OCI-LY3 (cell line): ENCODE measurements at regions not wholly inside any gene's neighbourhood (a gene's known extent, or its start where the extent isn't known, plus 50 kb on each side); places are given as distances from the start of the nearest gene placed in this dataset.

Experiments
- H2AFZ ChIP-seq: fragments of 200-600, 300-600 bp; shearing (Covaris generic); 2 replicates; pipeline ENCODE4 v1.6.0; 2014; ENCODE audit warnings: antibody characterized with exemption, low read depth, low read length
- H3K27ac ChIP-seq: fragments of 200-600, 300-600 bp; sonication (generic); 2 replicates; pipeline ENCODE4 v1.5.1; 2014; ENCODE audit warnings: mild to moderate bottlenecking, low read length, moderate library complexity, mixed read lengths
- H3K27me3 ChIP-seq: fragments of 200-600, 300-600 bp; sonication (generic); 2 replicates; pipeline ENCODE4 v1.6.1; 2014; ENCODE audit warnings: low read depth, low read length, mixed read lengths
- H3K36me3 ChIP-seq: fragments of 200-600, 300-600 bp; sonication (generic); replicated peaks from 2 replicates; pipeline ENCODE3; 2014; ENCODE audit warnings: low read depth, low read length, mixed read lengths
- H3K4me1 ChIP-seq: fragments of 300-600, 200-600 bp; sonication (generic); 2 replicates; pipeline ENCODE4 v1.6.1; 2014; ENCODE audit warnings: low read length, mixed read lengths
- H3K4me2 ChIP-seq: fragments of 200-600, 300-600 bp; sonication (generic); 2 replicates; pipeline ENCODE4 v1.6.1; 2014; ENCODE audit warnings: low read length, mixed read lengths
- H3K4me3 ChIP-seq: fragments of 300-600, 200-600 bp; sonication (generic); 2 replicates; pipeline ENCODE4 v1.5.1; 2014; ENCODE audit warnings: antibody characterized with exemption, mild to moderate bottlenecking, low read length, moderate library complexity
- H3K79me2 ChIP-seq: fragments of 300-600, 200-600 bp; shearing (Covaris generic); 2 replicates; pipeline ENCODE4 v1.6.1; 2014; ENCODE audit warnings: mild to moderate bottlenecking, low read length, mixed read lengths
- H3K9ac ChIP-seq: fragments of 300-600, 200-600 bp; shearing (Covaris generic); 2 replicates; pipeline ENCODE4 v1.6.0; 2014; ENCODE audit warnings: mild to moderate bottlenecking, low read length, moderate library complexity
- H3K9me3 ChIP-seq: fragments of 200-600, 300-600 bp; shearing (Covaris generic); 2 replicates; pipeline ENCODE4 v1.6.1; 2014; ENCODE audit warnings: low read length, mixed read lengths; ENCODE audit not compliant: insufficient read depth
- H4K20me1 ChIP-seq: fragments of 200-600, 300-600 bp; sonication (generic); 2 replicates; pipeline ENCODE4 v1.6.1; 2016; ENCODE audit warnings: low read length, mixed read lengths; ENCODE audit not compliant: insufficient read depth
- EZH2phosphoT487 ChIP-seq: fragments of 200-600 bp; shearing (Covaris generic); IDR thresholded peaks from 2 replicates; pipeline ENCODE4 v1.6.1; 2018; ENCODE audit warnings: antibody characterized with exemption, mixed run types, low read depth
- TF ChIP-seq, protein P1 (sequence below): fragments of 200-600, 300-600 bp; sonication (generic); IDR thresholded peaks from 2 replicates; pipeline ENCODE4 v1.5.1; 2014; ENCODE audit warnings: antibody characterized with exemption, low read length, low read depth

DNA sequence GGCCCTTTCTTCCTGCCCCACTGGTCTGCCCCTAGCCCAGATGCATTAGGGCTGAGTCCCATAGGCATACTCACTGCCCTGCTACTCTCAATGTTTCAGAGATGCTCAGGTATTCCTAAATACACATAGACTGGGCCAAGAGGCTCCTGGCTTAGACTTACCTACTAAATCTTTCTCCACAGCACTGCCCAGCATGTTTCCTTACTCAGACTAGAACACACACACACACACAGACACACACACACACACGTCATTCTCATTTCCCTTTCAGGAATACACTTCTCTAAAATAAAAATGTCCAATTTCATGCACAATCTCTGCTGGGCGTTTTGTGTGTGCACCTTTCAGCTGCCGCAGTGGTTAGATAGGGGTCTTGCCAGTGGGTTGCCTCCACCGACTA is 175.7 kb downstream of the FAM43A start:
- no peak overlapping the region for H3K27ac ChIP-seq
- peaks cover 32% of the 10 kb centered on the region for H3K4me1 ChIP-seq
- H3K27me3 ChIP-seq = 0 out of 2 replicates have a peak, but pooled peaks cover 4% of the 10 kb centered on the region
- TF ChIP-seq, protein P1, sequence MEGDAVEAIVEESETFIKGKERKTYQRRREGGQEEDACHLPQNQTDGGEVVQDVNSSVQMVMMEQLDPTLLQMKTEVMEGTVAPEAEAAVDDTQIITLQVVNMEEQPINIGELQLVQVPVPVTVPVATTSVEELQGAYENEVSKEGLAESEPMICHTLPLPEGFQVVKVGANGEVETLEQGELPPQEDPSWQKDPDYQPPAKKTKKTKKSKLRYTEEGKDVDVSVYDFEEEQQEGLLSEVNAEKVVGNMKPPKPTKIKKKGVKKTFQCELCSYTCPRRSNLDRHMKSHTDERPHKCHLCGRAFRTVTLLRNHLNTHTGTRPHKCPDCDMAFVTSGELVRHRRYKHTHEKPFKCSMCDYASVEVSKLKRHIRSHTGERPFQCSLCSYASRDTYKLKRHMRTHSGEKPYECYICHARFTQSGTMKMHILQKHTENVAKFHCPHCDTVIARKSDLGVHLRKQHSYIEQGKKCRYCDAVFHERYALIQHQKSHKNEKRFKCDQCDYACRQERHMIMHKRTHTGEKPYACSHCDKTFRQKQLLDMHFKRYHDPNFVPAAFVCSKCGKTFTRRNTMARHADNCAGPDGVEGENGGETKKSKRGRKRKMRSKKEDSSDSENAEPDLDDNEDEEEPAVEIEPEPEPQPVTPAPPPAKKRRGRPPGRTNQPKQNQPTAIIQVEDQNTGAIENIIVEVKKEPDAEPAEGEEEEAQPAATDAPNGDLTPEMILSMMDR = no peak
- TF ChIP-seq EZH2phosphoT487 = no peak
- no peak overlapping the region for H2AFZ ChIP-seq
- H3K4me2 ChIP-seq = 0 out of 2 replicates have a peak overlapping the region, but pooled peaks have one; percentile 21
- H4K20me1 ChIP-seq = no peaks in the 10 kb centered on the region
- no peak overlapping the region for H3K4me3 ChIP-seq
- H3K9me3 ChIP-seq = no peaks in the 10 kb centered on the region
- H3K36me3 ChIP-seq = no peaks in the 10 kb centered on the region
- no peaks in the 10 kb centered on the region for H3K79me2 ChIP-seq
- H3K9ac ChIP-seq = no peak overlapping the region

- H3K9ac ChIP-seq = no peak overlapping the region
- H3K4me3 ChIP-seq = no peak overlapping the region
- H3K27ac ChIP-seq = no peak overlapping the region
- H3K9me3 ChIP-seq = peaks cover 3% of the 10 kb centered on the region; the same call in 1 of the 2 replicates
- TF ChIP-seq, protein P1 = no peak
- TF ChIP-seq EZH2phosphoT487 = no peak
- peaks cover 14% of the 10 kb centered on the region for H3K27me3 ChIP-seq
- H4K20me1 ChIP-seq = no peaks in the 10 kb centered on the region
- H3K4me1 ChIP-seq = peaks cover 25% of the 10 kb centered on the region
- H3K79me2 ChIP-seq = no peaks in the 10 kb centered on the region
- H3K36me3 ChIP-seq = no peaks in the 10 kb centered on the region
- no peak overlapping the region for H2AFZ ChIP-seq
- H3K4me2 ChIP-seq = peak overlapping the region; percentile 52
Observed at GRCh38 chr3:194865061-194865460, 179.4 kb downstream of the FAM43A start.

GRCh38 chr3:194865615-194866014 is 179.9 kb downstream of the FAM43A start:
- TF ChIP-seq, protein P1 = no peak
- TF ChIP-seq EZH2phosphoT487 = no peak
- Histone ChIP-seq H2AFZ (no peak overlapping the region), H3K36me3 (no peaks in the 10 kb centered on the region)

GRCh38 chr3:194866236-194866635 is 180.6 kb downstream of the FAM43A start:
- no peak overlapping the region for H3K27ac ChIP-seq
- peak overlapping the region; percentile 52 for H3K4me2 ChIP-seq
- TF ChIP-seq, protein P1 = no peak
- TF ChIP-seq EZH2phosphoT487 = no peak

More at GRCh38 chr3:194865615-194866014, 179.9 kb downstream of the FAM43A start:
- Histone ChIP-seq H3K9me3 (peaks cover 4% of the 10 kb centered on the region; the same call in 1 of the 2 replicates), H3K4me1 (peaks cover 26% of the 10 kb centered on the region), H3K27me3 (peaks cover 14% of the 10 kb centered on the region), H3K9ac (no peak overlapping the region), H4K20me1 (no peaks in the 10 kb centered on the region), H3K4me2 (peak overlapping the region; percentile 52), H3K27ac (no peak overlapping the region), H3K79me2 (no peaks in the 10 kb centered on the region), H3K4me3 (peak overlapping the region; percentile 19; the same call in 1 of the 2 replicates)

More at GRCh38 chr3:194866236-194866635, 180.6 kb downstream of the FAM43A start:
- H3K4me3 ChIP-seq = 0 out of 2 replicates have a peak overlapping the region, but pooled peaks have one; percentile 19
- H2AFZ ChIP-seq = no peak overlapping the region
- H4K20me1 ChIP-seq = no peaks in the 10 kb centered on the region
- H3K27me3 ChIP-seq = peaks cover 14% of the 10 kb centered on the region
- H3K36me3 ChIP-seq = no peaks in the 10 kb centered on the region
- H3K9ac ChIP-seq = no peak overlapping the region
- no peaks in the 10 kb centered on the region for H3K79me2 ChIP-seq
- peaks cover 30% of the 10 kb centered on the region for H3K4me1 ChIP-seq
- H3K9me3 ChIP-seq = peaks cover 4% of the 10 kb centered on the region; the same call in 1 of the 2 replicates
